GM23338 (cell line): ENCODE measurements at regions not wholly inside any gene's neighbourhood (a gene's known extent, or its start where the extent isn't known, plus 50 kb on each side); places are given as distances from the start of the nearest gene placed in this dataset.

Experiments used
- ATAC-seq: fragments of 200-7000 bp; cut with Tn5 transposase; 3 replicates; pipeline ENCODE4 v1.9.1; 2020
- DNase-seq: peaks from one replicate; pipeline ENCODE4 v3.0.0-alpha.2; 2015; ENCODE audit warnings: low spot score
- H2AFZ ChIP-seq: fragments of 200-600 bp; sonication (generic); 2 replicates; pipeline ENCODE4 v1.8.0; 2016; ENCODE audit warnings: antibody characterized with exemption, mild to moderate bottlenecking, moderate library complexity
- H3F3A ChIP-seq: fragments of 200-600 bp; sonication (generic); replicated peaks from 2 replicates; pipeline ENCODE4 v1.8.0; 2017; ENCODE audit warnings: antibody characterized with exemption, mixed run types, low read depth
- H3K27ac ChIP-seq: fragments of 200-600 bp; sonication (generic); 2 replicates; pipeline ENCODE4 v1.6.1; 2016; ENCODE audit warnings: low read depth
- H3K27me3 ChIP-seq: fragments of 200-600 bp; sonication (generic); 2 replicates; pipeline ENCODE4 v1.8.0; 2016; ENCODE audit warnings: mild to moderate bottlenecking, mixed run types, moderate library complexity; ENCODE audit not compliant: insufficient read depth
- H3K36me3 ChIP-seq: fragments of 200-600 bp; sonication (generic); 2 replicates; pipeline ENCODE4 v1.8.0; 2016; ENCODE audit warnings: mild to moderate bottlenecking; ENCODE audit not compliant: insufficient read depth
- H3K4me1 ChIP-seq: fragments of 200-600 bp; sonication (generic); 2 replicates; pipeline ENCODE4 v1.8.0; 2016; ENCODE audit warnings: mild to moderate bottlenecking, moderate library complexity; ENCODE audit not compliant: insufficient read depth
- H3K4me2 ChIP-seq: fragments of 200-600 bp; sonication (generic); 2 replicates; pipeline ENCODE4 v1.7.1; 2017; ENCODE audit warnings: mixed run types
- H3K4me3 ChIP-seq: fragments of 200-600 bp; sonication (generic); 2 replicates; pipeline ENCODE4 v1.6.1; 2016; ENCODE audit warnings: mixed run types
- H3K79me2 ChIP-seq: fragments of 200-600 bp; sonication (generic); replicated peaks from 2 replicates; pipeline ENCODE4 v1.8.0; 2017; ENCODE audit warnings: mild to moderate bottlenecking; ENCODE audit not compliant: insufficient read depth
- H3K9me2 ChIP-seq: fragments of 200-600 bp; sonication (generic); 2 replicates; pipeline ENCODE4 v1.8.0; 2017; ENCODE audit not compliant: insufficient read depth
- H4K20me1 ChIP-seq: fragments of 200-600 bp; sonication (generic); replicated peaks from 2 replicates; pipeline ENCODE4 v1.8.0; 2017; ENCODE audit warnings: mild to moderate bottlenecking; ENCODE audit not compliant: insufficient read depth
- H3K27ac Mint-ChIP-seq: 2 replicates; pipeline ENCODE4 v1.8.0; 2020; ENCODE audit warnings: inconsistent platforms, mild to moderate bottlenecking, moderate library complexity, mixed read lengths
- H3K27me3 Mint-ChIP-seq: 3 replicates; pipeline ENCODE4 v1.8.0; 2022; ENCODE audit warnings: low read depth, mild to moderate bottlenecking, moderate library complexity, mixed read lengths, inconsistent platforms; ENCODE audit not compliant: insufficient read depth, poor library complexity
- H3K36me3 Mint-ChIP-seq: 3 replicates; pipeline ENCODE4 v1.8.0; 2021; ENCODE audit warnings: low read depth, mild to moderate bottlenecking, inconsistent platforms, moderate library complexity, mixed read lengths
- H3K4me1 Mint-ChIP-seq: 3 replicates; pipeline ENCODE4 v1.8.0; 2020; ENCODE audit warnings: mild to moderate bottlenecking, inconsistent platforms, mixed read lengths
- H3K4me3 Mint-ChIP-seq: 3 replicates; pipeline ENCODE4 v1.8.0; 2021; ENCODE audit warnings: moderate library complexity, mild to moderate bottlenecking, inconsistent platforms, mixed read lengths
- H3K9me3 Mint-ChIP-seq: 3 replicates; pipeline ENCODE4 v1.8.0; 2020; ENCODE audit warnings: moderate library complexity, mild to moderate bottlenecking, inconsistent platforms, mixed read lengths
- CREB1 ChIP-seq: fragments of 250-450 bp; sonication (Bioruptor Pico); IDR thresholded peaks from 2 replicates; pipeline ENCODE4 v1.5.0; 2020; ENCODE audit warnings: low read depth, mild to moderate bottlenecking, moderate library complexity
- CTCF ChIP-seq, 2 experiments: fragments of 200-600 bp in 1 of 2; sonication (generic) in 1 of 2; conservative IDR thresholded peaks; 2 replicates each; pipeline versions ENCODE4 v1.5.1 to v1.6.1; 2016 to 2017; ENCODE audit warnings: antibody characterized with exemption in 2 of 2, low read depth in 2 of 2, mild to moderate bottlenecking in 2 of 2, moderate library complexity in 1 of 2
- EZH2 ChIP-seq: fragments of 200-600 bp; sonication (generic); IDR thresholded peaks from one replicate; pipeline ENCODE4 v1.8.0; 2017; ENCODE audit warnings: antibody characterized with exemption, mild to moderate bottlenecking, low read depth; ENCODE audit not compliant: unreplicated experiment
- EZH2phosphoT487 ChIP-seq: fragments of 200-600 bp; sonication (generic); IDR thresholded peaks from one replicate; pipeline ENCODE4 v1.8.1; 2018; ENCODE audit warnings: antibody characterized with exemption; ENCODE audit not compliant: unreplicated experiment
- JUNB ChIP-seq: IDR thresholded peaks from one replicate; pipeline ENCODE4 v1.6.1; 2016; ENCODE audit warnings: antibody characterized with exemption; ENCODE audit not compliant: unreplicated experiment
- NANOG ChIP-seq: IDR thresholded peaks from 2 replicates; pipeline ENCODE4 v1.6.1; 2016; ENCODE audit warnings: antibody characterized with exemption, borderline replicate concordance
- POLR2AphosphoS5 ChIP-seq: IDR thresholded peaks from 2 replicates; pipeline ENCODE4 v1.6.1; 2016; ENCODE audit warnings: antibody characterized with exemption, low read depth
- REST ChIP-seq: IDR thresholded peaks from one replicate; pipeline ENCODE4 v1.6.1; 2018; ENCODE audit warnings: antibody characterized with exemption; ENCODE audit not compliant: unreplicated experiment
- STAT1 ChIP-seq: IDR thresholded peaks from one replicate; pipeline ENCODE4 v1.6.1; 2016; ENCODE audit warnings: antibody characterized with exemption; ENCODE audit not compliant: unreplicated experiment
- ZNF114 ChIP-seq: fragments of 250-450 bp; sonication (Bioruptor Pico); IDR thresholded peaks from 2 replicates; pipeline ENCODE4 v1.5.0; 2020; ENCODE audit warnings: mild to moderate bottlenecking, moderate library complexity
- ZNF331 ChIP-seq: fragments of 250-450 bp; sonication (Bioruptor Pico); IDR thresholded peaks from 2 replicates; pipeline ENCODE4 v1.5.0; 2020; ENCODE audit warnings: low read depth, mild to moderate bottlenecking, moderate library complexity
- ZNF462 ChIP-seq: fragments of 250-450 bp; sonication (Bioruptor Pico); IDR thresholded peaks from 2 replicates; pipeline ENCODE4 v1.5.0; 2020; ENCODE audit warnings: mild to moderate bottlenecking, moderate library complexity
- TF ChIP-seq, protein P1 (sequence below): IDR thresholded peaks from 2 replicates; pipeline ENCODE4 v1.6.1; 2016; ENCODE audit warnings: antibody characterized with exemption

- no peaks in the 10 kb centered on the region for H3K27me3 Mint-ChIP-seq
Observed at GRCh38 chr18:8520266-8520665, 89.0 kb upstream of the RAB12 start.

More at GRCh38 chr18:8520266-8520665, 89.0 kb upstream of the RAB12 start:
- Histone ChIP-seq H3K27ac (no peak overlapping the region), H3K4me3 (no peak overlapping the region), H3K9me2 (no peaks in the 10 kb centered on the region; the same call in 1 of the 2 replicates), H2AFZ (no peak overlapping the region), H3F3A (no peaks in the 10 kb centered on the region), H3K27me3 (no peaks in the 10 kb centered on the region), H3K36me3 (no peaks in the 10 kb centered on the region), H3K4me2 (no peak overlapping the region), H3K79me2 (no peaks in the 10 kb centered on the region), H3K4me1 (no peaks in the 10 kb centered on the region), H4K20me1 (no peaks in the 10 kb centered on the region)
- no peak for ATAC-seq
- no peak for DNase-seq
- Mint-ChIP-seq H3K27ac (no peak overlapping the region), H3K36me3 (peaks cover 10% of the 10 kb centered on the region), H3K9me3 (peaks cover 21% of the 10 kb centered on the region), H3K4me1 (no peaks in the 10 kb centered on the region), H3K4me3 (no peak overlapping the region)
- TF ChIP-seq ZNF114 (CRISPR knock-in tag) (no peak), JUNB (no peak), CTCF (conservative IDR thresholded peaks at IDR 0.05; ENCODE audit: low read depth in 2 of 2) (no peak), STAT1 (no peak), ZNF462 (no peak), ZNF331 (CRISPR knock-in tag) (no peak), EZH2phosphoT487 (no peak), EZH2 (no peak), REST (no peak), CREB1 (CRISPR knock-in tag) (no peak), NANOG (no peak), POLR2AphosphoS5 (no peak)
- TF ChIP-seq, protein P1, sequence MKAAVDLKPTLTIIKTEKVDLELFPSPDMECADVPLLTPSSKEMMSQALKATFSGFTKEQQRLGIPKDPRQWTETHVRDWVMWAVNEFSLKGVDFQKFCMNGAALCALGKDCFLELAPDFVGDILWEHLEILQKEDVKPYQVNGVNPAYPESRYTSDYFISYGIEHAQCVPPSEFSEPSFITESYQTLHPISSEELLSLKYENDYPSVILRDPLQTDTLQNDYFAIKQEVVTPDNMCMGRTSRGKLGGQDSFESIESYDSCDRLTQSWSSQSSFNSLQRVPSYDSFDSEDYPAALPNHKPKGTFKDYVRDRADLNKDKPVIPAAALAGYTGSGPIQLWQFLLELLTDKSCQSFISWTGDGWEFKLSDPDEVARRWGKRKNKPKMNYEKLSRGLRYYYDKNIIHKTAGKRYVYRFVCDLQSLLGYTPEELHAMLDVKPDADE: no peak
